C4-2B (cell line): ENCODE measurements at regions not wholly inside any gene's neighbourhood (a gene's known extent, or its start where the extent isn't known, plus 50 kb on each side); places are given as distances from the start of the nearest gene placed in this dataset.

Experiments used
- H3K27ac ChIP-seq: fragments of 450-650 bp; 2 replicates; pipeline ENCODE4 v1.5.1; 2017
- CTCF ChIP-seq: fragments of 450-650 bp; conservative IDR thresholded peaks from 2 replicates; pipeline ENCODE4 v1.5.1; 2017; ENCODE audit warnings: mild to moderate bottlenecking
- ZFX ChIP-seq: fragments of 450-650 bp; IDR thresholded peaks from 2 replicates; pipeline ENCODE4 v1.6.1; 2017

DNA sequence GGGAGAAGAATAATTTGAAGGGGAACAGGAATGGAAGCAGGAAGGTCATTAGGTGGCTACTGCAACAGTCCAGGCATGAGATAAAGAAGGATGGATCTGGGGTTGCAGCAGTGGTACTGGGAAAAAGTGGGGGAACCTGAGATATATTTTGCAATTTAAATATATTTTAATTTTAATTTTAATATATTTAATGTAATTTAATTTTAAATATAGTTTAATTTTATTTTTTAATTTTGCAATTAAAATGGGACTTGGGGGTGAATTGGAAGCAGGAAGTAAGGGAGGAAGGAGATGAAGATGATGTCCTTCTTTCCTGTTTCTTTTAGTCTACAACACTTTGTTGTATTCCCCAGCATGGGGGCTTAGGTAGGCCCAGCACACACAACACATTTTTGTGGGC is 369.8 kb downstream of the GADD45G start:
- no peak overlapping the region for H3K27ac ChIP-seq
- TF ChIP-seq CTCF (no peak), ZFX (no peak)

DNA sequence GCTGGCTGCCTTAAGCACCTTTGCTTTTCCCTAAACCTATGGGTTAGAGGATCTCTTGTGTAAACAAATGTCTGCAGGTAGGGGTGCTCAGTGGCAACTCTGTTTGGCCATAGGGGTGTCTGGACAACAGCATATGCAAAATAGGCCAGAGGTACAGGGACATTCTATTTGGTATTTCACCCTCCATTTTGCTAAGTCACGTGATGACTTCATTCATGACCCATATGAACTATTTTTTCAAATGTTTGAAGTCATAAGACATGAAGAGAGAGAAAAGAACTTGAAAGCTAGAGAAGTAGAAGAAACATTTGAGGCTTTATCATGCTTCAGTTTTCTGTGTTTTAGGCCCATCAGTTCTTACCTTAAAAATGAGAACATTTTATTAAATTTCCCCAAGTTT is 370.2 kb downstream of the GADD45G start:
- no peak overlapping the region for H3K27ac ChIP-seq
- TF ChIP-seq CTCF (no peak), ZFX (no peak)

GRCh38 chr9:89975630-89976029 is 370.8 kb downstream of the GADD45G start:
- H3K27ac ChIP-seq = no peak overlapping the region
- TF ChIP-seq CTCF (no peak), ZFX (no peak)

DNA sequence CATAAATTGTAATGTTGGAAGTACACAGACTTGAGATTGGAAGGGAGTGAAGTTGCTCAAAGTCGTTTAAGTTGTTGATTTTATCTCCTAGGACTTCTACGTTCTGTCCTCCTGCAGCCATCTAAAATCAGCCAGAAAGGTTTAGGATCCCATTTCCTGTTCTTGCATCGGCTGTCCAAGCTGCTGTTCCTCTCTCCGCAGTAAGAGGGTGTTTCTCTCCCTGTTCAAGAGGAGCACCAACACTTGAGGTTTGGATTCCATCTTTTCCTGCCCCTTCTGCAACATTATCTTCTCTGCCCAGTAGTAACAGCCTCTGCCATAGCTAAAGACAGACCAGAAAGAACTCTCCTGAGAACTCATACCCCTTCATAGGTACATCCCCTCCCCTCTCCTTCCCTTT is 373.4 kb downstream of the GADD45G start:
- H3K27ac ChIP-seq = no peak overlapping the region
- peak; percentile 61 for TF ChIP-seq CTCF
- no peak for TF ChIP-seq ZFX

- no peak for TF ChIP-seq ZFX
- TF ChIP-seq CTCF = no peak
Measured at GRCh38 chr9:89980600-89980999, 375.8 kb downstream of the GADD45G start.

DNA sequence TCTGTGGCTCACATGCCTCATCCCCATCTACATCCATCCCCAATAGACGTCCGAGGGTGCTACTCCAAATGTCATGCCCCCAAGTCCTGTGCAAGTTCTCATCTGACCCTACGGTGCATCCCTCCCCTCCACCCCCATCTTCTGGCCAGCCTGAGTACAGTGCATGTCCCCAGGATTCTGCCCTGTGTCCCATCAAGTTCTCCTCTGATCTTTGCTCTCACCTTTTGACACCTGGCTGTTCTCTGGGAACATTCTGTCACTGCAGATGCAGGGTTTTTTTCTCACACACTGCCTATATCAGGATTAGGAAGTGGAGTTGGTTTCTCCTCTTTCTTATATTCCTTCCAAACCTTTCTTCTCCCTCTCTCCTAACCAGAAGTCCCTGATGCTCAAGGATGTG is 377.2 kb downstream of the GADD45G start:
- no peak for TF ChIP-seq ZFX
- no peak overlapping the region; the same call in 1 of the 2 replicates for H3K27ac ChIP-seq

More at GRCh38 chr9:89980600-89980999, 375.8 kb downstream of the GADD45G start:
- no peak overlapping the region for H3K27ac ChIP-seq

DNA sequence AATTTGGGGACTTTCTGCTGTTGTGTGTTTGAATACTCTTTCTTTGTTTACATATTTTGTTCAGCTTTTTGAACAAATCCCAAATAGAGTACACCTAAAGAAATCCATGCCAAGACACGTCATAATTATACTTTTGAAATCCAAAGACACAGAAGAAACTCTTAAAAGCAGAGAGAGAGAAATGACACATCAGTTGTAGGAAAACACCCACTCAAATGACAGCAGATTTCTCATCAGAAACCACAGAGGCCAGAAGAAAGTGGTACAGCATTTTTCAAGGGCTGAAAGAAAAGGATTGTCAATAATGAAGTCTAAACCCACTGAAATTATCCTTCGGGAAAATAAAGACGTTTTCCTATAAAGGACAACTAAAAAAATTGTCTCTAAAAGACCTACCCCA is 378.6 kb downstream of the GADD45G start:
- no peak overlapping the region for H3K27ac ChIP-seq
- TF ChIP-seq CTCF (no peak), ZFX (no peak)

DNA sequence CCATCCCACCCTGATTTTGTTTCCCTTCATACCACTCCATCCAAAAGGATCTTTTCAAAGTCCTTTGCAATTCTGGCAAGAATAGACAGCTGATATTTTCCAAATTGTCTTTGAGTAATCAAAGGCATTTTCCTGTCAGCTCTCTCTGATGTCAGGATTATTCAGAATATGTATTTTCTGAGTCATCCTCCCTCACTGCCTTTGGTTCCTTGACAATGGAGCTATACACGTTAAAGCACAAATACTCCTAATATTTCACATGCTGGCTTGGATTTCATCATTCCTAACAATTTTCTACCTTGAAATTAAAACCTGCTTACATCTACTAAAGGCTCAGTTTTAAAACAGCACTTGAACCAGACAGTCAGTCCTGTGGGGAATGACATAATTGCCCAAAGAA is 379.4 kb downstream of the GADD45G start:
- no peak for TF ChIP-seq CTCF
- no peak for TF ChIP-seq ZFX
- no peak overlapping the region for H3K27ac ChIP-seq
